Stimulated activated memory B cell treated with anti-CD40 and anti-IgM and Interleukin-4, amounts not matched to agents 10 μg/mL and 1 μg/mL and 100 μg/mL, for 72 hours (primary cell): ENCODE measurements at regions not wholly inside any gene's neighbourhood (a gene's known extent, or its start where the extent isn't known, plus 50 kb on each side); places are given as distances from the start of the nearest gene placed in this dataset.
A peak's percentile ranks its signal among the peaks of the same experiment; 100 is the strongest.

Source experiments
- ATAC-seq: fragments of 150-1000 bp; cut with Tn5 transposase; 2 replicates; pipeline ENCODE4 v1.10.0; 2021
- H3K27ac Mint-ChIP-seq: one replicate; pipeline ENCODE4 v1.8.0; 2022; ENCODE audit warnings: mild to moderate bottlenecking, mixed read lengths
- H3K27me3 Mint-ChIP-seq: one replicate; pipeline ENCODE4 v1.8.0; 2022; ENCODE audit warnings: mixed read lengths
- H3K36me3 Mint-ChIP-seq: one replicate; pipeline ENCODE4 v1.8.0; 2022; ENCODE audit warnings: mixed read lengths
- H3K4me1 Mint-ChIP-seq: one replicate; pipeline ENCODE4 v1.8.0; 2022; ENCODE audit warnings: mixed read lengths
- H3K4me3 Mint-ChIP-seq: one replicate; pipeline ENCODE4 v1.8.0; 2022; ENCODE audit warnings: mild to moderate bottlenecking, moderate library complexity, mixed read lengths
- H3K9me3 Mint-ChIP-seq: one replicate; pipeline ENCODE4 v1.8.0; 2022; ENCODE audit warnings: mixed read lengths

DNA sequence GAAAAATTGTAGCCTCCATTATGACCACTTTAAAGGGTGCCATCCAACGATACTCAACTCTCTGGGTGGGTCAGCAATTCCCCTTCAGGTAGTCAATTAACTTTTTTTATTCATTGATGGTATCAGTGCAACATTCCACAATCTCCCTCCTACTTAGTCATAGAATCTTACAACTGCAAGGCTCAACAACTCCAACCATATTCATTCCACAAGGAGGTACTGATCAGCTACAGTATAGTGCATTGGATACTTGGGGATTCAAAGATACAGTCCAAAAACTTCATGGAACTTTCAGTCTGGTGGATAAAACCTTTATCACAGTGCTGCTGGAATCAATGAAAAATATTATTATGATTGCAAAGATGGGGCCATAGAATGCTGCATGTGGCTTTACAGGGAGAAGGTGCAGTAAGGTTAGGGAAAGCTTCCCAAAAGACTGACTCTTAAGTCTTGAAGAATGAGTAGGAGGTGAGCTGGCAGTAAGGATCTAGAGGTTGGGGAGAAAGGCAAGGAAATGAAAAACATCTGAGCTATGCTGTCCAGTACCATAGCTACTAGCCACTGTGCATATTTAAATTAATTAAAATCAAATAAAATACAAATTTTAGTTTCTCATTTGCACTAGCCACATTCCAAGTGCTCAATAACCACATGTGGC lies 314.7 kb upstream of the PRDM1 start:
- Mint-ChIP-seq H3K27me3 (no peaks in the 10 kb centered on the region), H3K27ac (no peak overlapping the region), H3K36me3 (peaks cover 6% of the 10 kb centered on the region), H3K9me3 (peaks cover 7% of the 10 kb centered on the region), H3K4me1 (no peaks in the 10 kb centered on the region), H3K4me3 (no peak overlapping the region)
- no peak for ATAC-seq

DNA sequence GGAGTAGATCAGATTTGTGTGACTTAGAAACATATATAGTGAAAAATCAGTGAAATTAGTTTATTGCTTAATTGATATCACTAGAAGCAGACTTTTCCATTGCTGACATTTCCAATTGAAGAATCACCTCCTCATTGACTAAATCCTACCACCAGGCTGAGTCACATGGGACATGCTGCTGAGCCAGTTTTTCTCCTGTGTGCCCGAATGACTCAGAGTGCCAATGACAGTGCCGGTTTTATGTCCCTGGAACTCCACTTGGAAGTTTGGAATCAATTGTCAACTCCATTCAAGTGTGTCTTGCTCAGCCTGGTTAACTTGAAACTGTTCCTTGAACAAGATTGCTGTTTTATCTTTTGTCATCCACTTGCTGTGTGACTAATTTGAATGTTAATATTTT lies 316.1 kb upstream of the PRDM1 start:
- H3K27me3 Mint-ChIP-seq: no peaks in the 10 kb centered on the region
- peaks cover 3% of the 10 kb centered on the region for H3K9me3 Mint-ChIP-seq
- H3K4me1 Mint-ChIP-seq: no peaks in the 10 kb centered on the region
- H3K27ac Mint-ChIP-seq: no peak overlapping the region
- no peak for ATAC-seq
- peaks cover under 1% of the 10 kb centered on the region for H3K36me3 Mint-ChIP-seq
- no peak overlapping the region for H3K4me3 Mint-ChIP-seq

- H3K9me3 Mint-ChIP-seq: peaks cover under 1% of the 10 kb centered on the region
- no peak overlapping the region for H3K27ac Mint-ChIP-seq
- H3K27me3 Mint-ChIP-seq: no peaks in the 10 kb centered on the region
- no peak for ATAC-seq
- no peaks in the 10 kb centered on the region for H3K4me1 Mint-ChIP-seq
- H3K36me3 Mint-ChIP-seq: no peaks in the 10 kb centered on the region
- H3K4me3 Mint-ChIP-seq: no peak overlapping the region
Observed at GRCh38 chr6:105769197-105769596, 316.9 kb upstream of the PRDM1 start.

DNA sequence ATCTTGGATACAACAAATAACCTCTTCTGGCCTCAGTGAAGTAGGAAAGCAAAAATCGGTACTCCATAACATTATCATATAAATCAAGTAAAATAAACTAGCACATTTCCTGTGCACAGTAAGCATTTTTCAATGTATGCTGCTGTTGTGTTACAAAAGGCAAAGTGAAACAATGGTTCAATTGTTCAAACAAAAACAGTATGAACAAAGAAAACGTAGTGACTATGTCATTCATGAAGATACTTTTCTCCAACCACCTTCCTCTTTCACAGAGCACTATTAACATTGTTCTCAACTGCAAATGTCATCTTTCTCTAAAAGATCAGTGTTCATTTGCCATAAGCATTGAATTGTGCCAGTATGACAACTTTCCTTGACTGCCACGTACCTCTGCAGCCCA lies 318.6 kb upstream of the PRDM1 start:
- H3K9me3 Mint-ChIP-seq: no peaks in the 10 kb centered on the region
- no peaks in the 10 kb centered on the region for H3K4me1 Mint-ChIP-seq
- H3K36me3 Mint-ChIP-seq: no peaks in the 10 kb centered on the region
- no peaks in the 10 kb centered on the region for H3K27me3 Mint-ChIP-seq
- ATAC-seq: no peak
- H3K27ac Mint-ChIP-seq: no peak overlapping the region
- H3K4me3 Mint-ChIP-seq: no peak overlapping the region

- H3K4me3 Mint-ChIP-seq: no peak overlapping the region
- no peak for ATAC-seq
Observed at GRCh38 chr6:105765239-105765638, 320.9 kb upstream of the PRDM1 start.

GRCh38 chr6:105764315-105764714 lies 321.8 kb upstream of the PRDM1 start:
- no peak for ATAC-seq
- no peaks in the 10 kb centered on the region for H3K36me3 Mint-ChIP-seq
- no peaks in the 10 kb centered on the region for H3K4me1 Mint-ChIP-seq
- H3K9me3 Mint-ChIP-seq: no peaks in the 10 kb centered on the region
- H3K27ac Mint-ChIP-seq: no peak overlapping the region
- H3K27me3 Mint-ChIP-seq: no peaks in the 10 kb centered on the region
- no peak overlapping the region for H3K4me3 Mint-ChIP-seq

More at GRCh38 chr6:105765239-105765638, 320.9 kb upstream of the PRDM1 start:
- H3K9me3 Mint-ChIP-seq: no peaks in the 10 kb centered on the region
- H3K4me1 Mint-ChIP-seq: no peaks in the 10 kb centered on the region
- no peak overlapping the region for H3K27ac Mint-ChIP-seq
- no peaks in the 10 kb centered on the region for H3K36me3 Mint-ChIP-seq
- no peaks in the 10 kb centered on the region for H3K27me3 Mint-ChIP-seq

- ATAC-seq: no peak
- H3K36me3 Mint-ChIP-seq: no peaks in the 10 kb centered on the region
- H3K27ac Mint-ChIP-seq: no peak overlapping the region
- no peaks in the 10 kb centered on the region for H3K9me3 Mint-ChIP-seq
- no peak overlapping the region for H3K4me3 Mint-ChIP-seq
- H3K27me3 Mint-ChIP-seq: no peaks in the 10 kb centered on the region
- no peaks in the 10 kb centered on the region for H3K4me1 Mint-ChIP-seq
Observed at GRCh38 chr6:105763866-105764265, 322.3 kb upstream of the PRDM1 start.

DNA sequence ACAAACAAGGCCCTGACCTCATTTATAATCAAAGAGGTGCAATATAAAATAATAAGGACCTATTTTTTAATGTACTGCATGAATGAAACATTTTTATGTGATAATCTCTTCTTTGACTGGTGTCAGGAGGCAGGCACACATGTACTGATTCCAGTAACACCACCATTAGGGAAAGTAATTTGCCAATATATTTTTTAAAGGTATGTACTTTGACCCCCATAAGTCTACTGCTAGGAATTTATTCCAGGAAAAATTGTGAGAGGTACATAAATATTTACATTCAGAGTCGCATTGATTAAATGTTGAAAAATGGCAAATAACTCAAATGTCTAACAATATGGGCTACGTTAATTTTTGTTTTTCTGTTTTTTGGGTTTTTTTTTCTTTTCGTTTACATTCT lies 325.4 kb upstream of the PRDM1 start:
- H3K9me3 Mint-ChIP-seq: no peaks in the 10 kb centered on the region
- no peaks in the 10 kb centered on the region for H3K36me3 Mint-ChIP-seq
- H3K4me1 Mint-ChIP-seq: peaks cover 21% of the 10 kb centered on the region
- peaks cover 14% of the 10 kb centered on the region for H3K27me3 Mint-ChIP-seq
- no peak for ATAC-seq
- no peak overlapping the region for H3K27ac Mint-ChIP-seq
- no peak overlapping the region for H3K4me3 Mint-ChIP-seq

DNA sequence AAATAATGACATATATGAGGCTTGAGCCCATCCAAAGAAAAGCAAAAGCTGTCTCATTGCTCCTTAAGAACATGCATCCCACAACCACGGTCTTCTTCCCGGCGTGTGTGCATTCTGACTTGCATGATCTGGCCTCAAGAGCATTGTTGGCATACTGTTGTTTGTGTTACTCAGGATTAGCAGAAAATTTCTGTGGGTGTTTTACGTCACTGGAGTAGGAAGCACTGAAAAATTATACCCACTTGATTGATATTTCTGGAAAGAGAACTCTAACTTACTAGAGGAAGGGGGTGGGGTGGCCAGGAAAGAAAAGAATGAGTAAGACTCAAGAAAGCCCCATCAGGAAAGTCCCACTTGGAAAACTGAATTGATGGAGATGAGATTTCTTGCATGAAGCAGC lies 326.2 kb upstream of the PRDM1 start:
- no peak overlapping the region for H3K4me3 Mint-ChIP-seq

GRCh38 chr6:105759015-105759414 lies 327.1 kb upstream of the PRDM1 start:
- Mint-ChIP-seq H3K9me3 (no peaks in the 10 kb centered on the region), H3K4me3 (no peak overlapping the region), H3K4me1 (peaks cover 22% of the 10 kb centered on the region), H3K27ac (no peak overlapping the region), H3K36me3 (no peaks in the 10 kb centered on the region), H3K27me3 (peaks cover 18% of the 10 kb centered on the region)
- no peak for ATAC-seq

More for the DNA sequence above, 326.2 kb upstream of the PRDM1 start:
- H3K9me3 Mint-ChIP-seq: no peaks in the 10 kb centered on the region
- peaks cover 18% of the 10 kb centered on the region for H3K27me3 Mint-ChIP-seq
- no peak overlapping the region for H3K27ac Mint-ChIP-seq
- ATAC-seq: no peak
- no peaks in the 10 kb centered on the region for H3K36me3 Mint-ChIP-seq
- peaks cover 22% of the 10 kb centered on the region for H3K4me1 Mint-ChIP-seq

DNA sequence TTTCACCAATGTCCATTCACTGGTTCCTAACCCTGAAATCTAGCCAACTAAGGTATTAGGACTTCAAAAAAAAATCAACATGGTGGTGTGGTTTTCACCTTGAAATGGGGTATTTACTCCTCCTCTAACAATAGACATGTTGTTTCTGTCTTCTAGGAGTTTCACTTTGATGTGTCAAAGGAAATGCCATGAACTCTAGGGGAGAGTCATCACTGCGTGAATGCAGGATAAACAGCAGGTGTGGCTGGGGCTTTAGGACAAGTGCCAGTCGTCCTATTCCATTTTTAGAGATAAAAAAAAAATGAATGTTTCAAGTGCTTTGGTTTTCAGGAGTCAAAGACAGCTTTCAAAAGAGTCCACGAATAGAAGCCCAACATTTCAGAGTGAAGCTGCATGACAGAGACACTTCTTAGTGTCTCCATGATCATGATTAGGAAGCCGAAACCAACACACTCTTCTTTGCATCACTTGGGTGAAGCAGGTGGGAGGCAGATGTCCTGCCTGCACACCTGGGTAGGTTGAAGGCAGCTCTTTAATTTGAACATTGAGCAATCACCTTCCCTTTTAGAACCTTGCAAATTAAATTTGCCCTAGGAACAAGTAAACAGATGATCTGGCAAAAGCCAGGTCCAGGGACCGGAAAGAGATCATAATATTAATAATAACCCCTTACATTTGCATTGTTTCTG lies 328.5 kb upstream of the PRDM1 start:
- Mint-ChIP-seq H3K27me3 (peaks cover 18% of the 10 kb centered on the region), H3K9me3 (no peaks in the 10 kb centered on the region), H3K4me1 (peaks cover 22% of the 10 kb centered on the region), H3K36me3 (no peaks in the 10 kb centered on the region), H3K4me3 (peak overlapping the region; percentile 37), H3K27ac (peak overlapping the region; percentile 4)
- ATAC-seq: peak; percentile 84

DNA sequence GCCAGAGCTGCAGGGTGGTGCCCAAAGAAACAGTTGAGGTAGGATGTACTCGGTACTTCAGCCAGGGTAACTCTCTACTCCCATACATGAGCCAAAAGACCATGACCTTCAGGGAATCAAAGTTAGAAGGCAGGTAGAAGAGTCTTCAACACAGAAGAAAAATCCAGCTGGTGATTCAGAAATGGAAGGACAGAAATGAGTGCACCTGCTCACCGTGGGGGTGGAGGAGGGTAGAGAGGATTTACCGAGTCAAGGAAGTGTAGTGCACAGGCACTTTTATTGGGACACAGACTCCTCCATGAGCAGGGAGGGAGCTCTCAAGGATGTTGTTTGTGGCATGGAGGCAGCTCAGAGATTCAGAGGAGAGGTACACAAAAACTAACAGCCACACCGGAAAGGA lies 330.3 kb upstream of the PRDM1 start:
- H3K4me1 Mint-ChIP-seq: peaks cover 22% of the 10 kb centered on the region
- H3K27me3 Mint-ChIP-seq: peaks cover 18% of the 10 kb centered on the region
- no peak overlapping the region for H3K4me3 Mint-ChIP-seq
- no peaks in the 10 kb centered on the region for H3K9me3 Mint-ChIP-seq
- ATAC-seq: no peak
- H3K27ac Mint-ChIP-seq: peak overlapping the region; percentile 4
- H3K36me3 Mint-ChIP-seq: no peaks in the 10 kb centered on the region

GRCh38 chr6:105753620-105754211 lies 332.4 kb upstream of the PRDM1 start:
- no peaks in the 10 kb centered on the region for H3K36me3 Mint-ChIP-seq
- H3K27me3 Mint-ChIP-seq: peaks cover 18% of the 10 kb centered on the region
- H3K4me3 Mint-ChIP-seq: no peak overlapping the region
- no peaks in the 10 kb centered on the region for H3K9me3 Mint-ChIP-seq
- no peak for ATAC-seq
- H3K27ac Mint-ChIP-seq: no peak overlapping the region
- H3K4me1 Mint-ChIP-seq: peaks cover 22% of the 10 kb centered on the region

DNA sequence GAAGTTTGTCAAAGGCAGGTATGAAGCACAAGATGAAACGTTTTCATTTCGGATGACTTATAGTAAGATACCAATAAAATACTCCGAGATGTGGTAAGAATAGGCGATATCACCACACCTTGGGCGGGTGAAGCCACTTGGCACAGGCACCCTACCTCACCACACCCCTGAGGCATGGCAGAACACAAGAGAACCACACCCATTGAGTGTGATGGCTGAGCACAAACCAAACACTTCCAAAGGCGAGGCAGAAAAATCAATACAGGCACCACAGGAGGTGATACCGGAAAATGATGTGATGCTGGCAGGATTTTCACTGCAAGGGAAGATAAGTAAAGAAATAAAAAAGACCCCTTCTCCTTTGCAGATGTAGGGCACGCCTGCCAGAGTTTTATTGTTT lies 332.9 kb upstream of the PRDM1 start:
- ATAC-seq: no peak
- H3K9me3 Mint-ChIP-seq: no peaks in the 10 kb centered on the region
- H3K27ac Mint-ChIP-seq: no peak overlapping the region
- no peak overlapping the region for H3K4me3 Mint-ChIP-seq
- no peaks in the 10 kb centered on the region for H3K36me3 Mint-ChIP-seq
- H3K27me3 Mint-ChIP-seq: peaks cover 18% of the 10 kb centered on the region
- peaks cover 28% of the 10 kb centered on the region for H3K4me1 Mint-ChIP-seq

GRCh38 chr6:105750089-105750488 lies 336.0 kb upstream of the PRDM1 start:
- Mint-ChIP-seq H3K36me3 (no peaks in the 10 kb centered on the region), H3K27ac (no peak overlapping the region), H3K4me1 (peaks cover 11% of the 10 kb centered on the region), H3K27me3 (no peaks in the 10 kb centered on the region), H3K4me3 (no peak overlapping the region), H3K9me3 (no peaks in the 10 kb centered on the region)
- no peak for ATAC-seq

- Mint-ChIP-seq H3K9me3 (no peaks in the 10 kb centered on the region), H3K27me3 (peaks cover 9% of the 10 kb centered on the region), H3K4me3 (no peak overlapping the region), H3K27ac (no peak overlapping the region), H3K36me3 (no peaks in the 10 kb centered on the region), H3K4me1 (peaks cover 11% of the 10 kb centered on the region)
- ATAC-seq: no peak
Observed at GRCh38 chr6:105748737-105749161, 337.4 kb upstream of the PRDM1 start.
